H1 (cell line): ENCODE measurements at regions not wholly inside any gene's neighbourhood (a gene's known extent, or its start where the extent isn't known, plus 50 kb on each side); places are given as distances from the start of the nearest gene placed in this dataset.

ENCODE experiments used
- CTCF ChIA-PET: fragments of 300-600 bp; sonication (Branson Sonifier 250); formaldehyde crosslinking; loops from one replicate; lab custom pipeline; 2021; ENCODE audit not compliant: partially characterized antibody; lab: Charles Lee
- POLR2A ChIA-PET: fragments of 300-600 bp; sonication (Branson Sonifier 250); formaldehyde crosslinking; loops from one replicate; lab custom pipeline; 2021; ENCODE audit warnings: inconsistent platforms; ENCODE audit not compliant: partially characterized antibody; lab: Charles Lee
- DNase-seq, 2 experiments: peaks; one replicate each; pipeline versions ENCODE4 v3.0.0 to v3.0.0-alpha.2; 2010 to 2022; ENCODE audit warnings: low spot score in 2 of 2, low read depth in 1 of 2, mixed read lengths in 1 of 2
- FAIRE-seq: peaks from 2 replicates; lab custom pipeline; 2011; peaks lifted over from hg19 to GRCh38; lab: Jason Lieb, UNC
- H2AFZ ChIP-seq: 2 replicates; pipeline ENCODE4 v1.8.1; 2012; ENCODE audit warnings: low read length, inconsistent platforms
- H2AK5ac ChIP-seq: 2 replicates; pipeline ENCODE4 v1.6.1; 2013; ENCODE audit warnings: low read depth, low read length
- H2BK120ac ChIP-seq: replicated peaks from 2 replicates; pipeline ENCODE3; 2013; ENCODE audit warnings: low read depth, low read length, inconsistent platforms
- H2BK12ac ChIP-seq: 2 replicates; pipeline ENCODE4 v1.6.1; 2013; ENCODE audit warnings: low read depth, low read length
- H2BK15ac ChIP-seq: 2 replicates; pipeline ENCODE4 v1.6.1; 2013; ENCODE audit warnings: low read length
- H2BK20ac ChIP-seq: 2 replicates; pipeline ENCODE4 v1.6.1; 2013; ENCODE audit warnings: low read length
- H2BK5ac ChIP-seq: 2 replicates; pipeline ENCODE4 v1.6.1; 2013; ENCODE audit warnings: low read depth, low read length
- H3K14ac ChIP-seq: 2 replicates; pipeline ENCODE4 v1.6.1; 2013; ENCODE audit warnings: inconsistent platforms; ENCODE audit not compliant: insufficient read length
- H3K18ac ChIP-seq: 2 replicates; pipeline ENCODE4 v1.6.1; 2013; ENCODE audit warnings: low read length; ENCODE audit errors: extremely low read depth
- H3K23ac ChIP-seq: 2 replicates; pipeline ENCODE4 v1.6.1; 2013; ENCODE audit warnings: inconsistent platforms; ENCODE audit not compliant: insufficient read length
- H3K23me2 ChIP-seq: 2 replicates; pipeline ENCODE4 v1.6.1; 2013; ENCODE audit warnings: low read depth, low read length
- H3K27ac ChIP-seq: 2 replicates; pipeline ENCODE4 v1.6.1; 2011; ENCODE audit warnings: low read depth, low read length, inconsistent platforms
- H3K27me3 ChIP-seq, 4 experiments: replicated peaks in 1 of 4; 1 replicate in 1 of 4; 2 replicates in 3 of 4; pipeline versions ENCODE4 v1.6.1 to v1.8.1; 2011 to 2013; ENCODE audit warnings: low read length in 3 of 4, mild to moderate bottlenecking in 3 of 4, inconsistent platforms in 2 of 4, mixed read lengths in 2 of 4, moderate library complexity in 1 of 4; ENCODE audit not compliant: control insufficient read depth in 3 of 4, insufficient read depth in 3 of 4; ENCODE audit errors: extremely low read depth in 1 of 4
- H3K36me3 ChIP-seq, 4 experiments: 2 replicates each; pipeline versions ENCODE4 v1.6.1 to v1.8.1; 2011 to 2013; ENCODE audit warnings: mild to moderate bottlenecking in 4 of 4, low read length in 3 of 4, moderate library complexity in 2 of 4, control low read depth in 1 of 4, inconsistent platforms in 1 of 4; ENCODE audit not compliant: insufficient read depth in 4 of 4, control insufficient read depth in 2 of 4
- H3K4ac ChIP-seq: replicated peaks from 2 replicates; pipeline ENCODE3; 2013; ENCODE audit warnings: low read length, low read depth, mixed read lengths, inconsistent platforms; ENCODE audit not compliant: insufficient read length
- H3K4me1 ChIP-seq, 4 experiments: replicated peaks in 1 of 4; 1 replicate in 1 of 4; 2 replicates in 3 of 4; pipeline versions ENCODE4 v1.6.1 to v1.8.1; 2011 to 2013; ENCODE audit warnings: low read length in 3 of 4, inconsistent platforms in 2 of 4, mixed read lengths in 1 of 4; ENCODE audit not compliant: insufficient read depth in 4 of 4, control insufficient read depth in 3 of 4
- H3K4me2 ChIP-seq, 2 experiments: 2 replicates each; pipeline versions ENCODE4 v1.6.1 to v1.8.1; 2011 to 2013; ENCODE audit warnings: low read depth in 2 of 2, low read length in 2 of 2, control low read depth in 1 of 2, inconsistent platforms in 1 of 2, mild to moderate bottlenecking in 1 of 2; ENCODE audit not compliant: insufficient read depth in 1 of 2
- H3K4me3 ChIP-seq, 4 experiments: fragments of 200-600, 300-600 bp in 1 of 4; sonication (generic), shearing (Covaris generic), sonication (Bioruptor Twin) in 1 of 4; 2 replicates each; pipeline versions ENCODE4 v1.5.1 to v1.8.1; 2011 to 2016; ENCODE audit warnings: low read length in 4 of 4, low read depth in 3 of 4, control low read depth in 2 of 4, inconsistent platforms in 2 of 4, mild to moderate bottlenecking in 2 of 4, mixed read lengths in 1 of 4, moderate library complexity in 1 of 4; ENCODE audit not compliant: insufficient read depth in 2 of 4; ENCODE audit errors: extremely low read depth in 1 of 4
- H3K56ac ChIP-seq: replicated peaks from 2 replicates; pipeline ENCODE3; 2013; ENCODE audit warnings: low read depth, mild to moderate bottlenecking, mixed read lengths, low read length, inconsistent platforms; ENCODE audit not compliant: insufficient read length
- H3K79me1 ChIP-seq: 2 replicates; pipeline ENCODE4 v1.6.1; 2013; ENCODE audit warnings: low read depth, low read length, control low read depth
- H3K79me2 ChIP-seq, 2 experiments: 2 replicates each; pipeline versions ENCODE4 v1.6.1 to v1.8.1; 2012 to 2013; ENCODE audit warnings: low read length in 2 of 2, mild to moderate bottlenecking in 2 of 2, inconsistent platforms in 1 of 2; ENCODE audit not compliant: insufficient read depth in 2 of 2, control insufficient read depth in 1 of 2
- H3K9ac ChIP-seq, 4 experiments: replicated peaks in 1 of 4; 1 replicate in 1 of 4; 2 replicates in 3 of 4; pipeline versions ENCODE4 v1.6.1 to v1.8.1; 2011 to 2013; ENCODE audit warnings: low read depth in 3 of 4, low read length in 3 of 4, control low read depth in 2 of 4, mild to moderate bottlenecking in 2 of 4, moderate library complexity in 2 of 4, inconsistent platforms in 1 of 4; ENCODE audit errors: extremely low read depth in 1 of 4
- H3K9me3 ChIP-seq, 2 experiments: 2 replicates each; pipeline versions ENCODE4 v1.6.1 to v1.8.1; 2012 to 2013; ENCODE audit warnings: mild to moderate bottlenecking in 2 of 2, moderate library complexity in 2 of 2, control low read depth in 1 of 2, inconsistent platforms in 1 of 2, low read depth in 1 of 2, low read length in 1 of 2, mixed read lengths in 1 of 2; ENCODE audit not compliant: insufficient read depth in 2 of 2
- H4K20me1 ChIP-seq, 2 experiments: replicated peaks in 1 of 2; 2 replicates each; pipeline versions ENCODE3 to v1.8.1; 2011 to 2013; ENCODE audit warnings: inconsistent platforms in 2 of 2, low read length in 2 of 2, mild to moderate bottlenecking in 1 of 2; ENCODE audit not compliant: insufficient read depth in 2 of 2, control insufficient read depth in 1 of 2
- H4K5ac ChIP-seq: 2 replicates; pipeline ENCODE4 v1.6.1; 2013; ENCODE audit warnings: low read length, low read depth, mixed read lengths, inconsistent platforms; ENCODE audit not compliant: insufficient read length
- H4K8ac ChIP-seq: 2 replicates; pipeline ENCODE4 v1.8.0; 2013; ENCODE audit warnings: mild to moderate bottlenecking, moderate library complexity, low read length, inconsistent platforms; ENCODE audit not compliant: insufficient read depth; ENCODE audit errors: extremely low read depth
- H4K91ac ChIP-seq: replicated peaks from 2 replicates; pipeline ENCODE3; 2013; ENCODE audit warnings: low read length, mixed read lengths, inconsistent platforms; ENCODE audit not compliant: insufficient read length
- CEBPB ChIP-seq: IDR thresholded peaks from 2 replicates; pipeline ENCODE4 v1.6.1; 2012; ENCODE audit warnings: low read depth, low read length
- CTCF ChIP-seq, 3 experiments: IDR thresholded peaks; 1 replicate in 2 of 3; 2 replicates in 1 of 3; pipeline versions ENCODE4 v1.5.1 to v1.6.1; 2011; ENCODE audit warnings: low read length in 3 of 3, mild to moderate bottlenecking in 3 of 3, inconsistent platforms in 2 of 3, low read depth in 1 of 3, moderate library complexity in 1 of 3; ENCODE audit not compliant: insufficient read depth in 1 of 3; ENCODE audit errors: control extremely low read depth in 1 of 3
- EGR1 ChIP-seq: IDR thresholded peaks from 2 replicates; pipeline ENCODE4 v1.6.1; 2011; ENCODE audit warnings: low read depth, low read length, borderline replicate concordance
- RAD21 ChIP-seq, 2 experiments: IDR thresholded peaks in 1 of 2; conservative IDR thresholded peaks in 1 of 2; 2 replicates each; pipeline ENCODE4 v1.6.1; 2011; ENCODE audit warnings: low read depth in 2 of 2, low read length in 2 of 2, improper control_type of control experiment in 1 of 2, inconsistent platforms in 1 of 2, mild to moderate bottlenecking in 1 of 2, moderate library complexity in 1 of 2
- RFX5 ChIP-seq: IDR thresholded peaks from 2 replicates; pipeline ENCODE4 v1.6.1; 2011; ENCODE audit warnings: low read depth, low read length, improper control_type of control experiment, borderline replicate concordance
- RNF2 ChIP-seq: fragments of 200-900, 300-1000 bp; sonication (generic); IDR thresholded peaks from 2 replicates; pipeline ENCODE4 v1.7.1; 2016; ENCODE audit warnings: borderline replicate concordance, low read depth, mild to moderate bottlenecking, antibody characterized with exemption, low read length; ENCODE audit not compliant: poor library complexity, severe bottlenecking; ENCODE audit errors: missing control alignments
- RXRA ChIP-seq: IDR thresholded peaks from 2 replicates; pipeline ENCODE4 v1.6.1; 2011; ENCODE audit warnings: low read depth, mild to moderate bottlenecking, low read length, moderate library complexity; ENCODE audit not compliant: insufficient read depth
- SAP30 ChIP-seq: fragments of 300-600 bp; sonication (generic); IDR thresholded peaks from 2 replicates; pipeline ENCODE4 v1.7.1; 2012; ENCODE audit warnings: low read length, moderate library complexity, mild to moderate bottlenecking, inconsistent platforms; ENCODE audit not compliant: insufficient read depth, insufficient replicate concordance
- SP1 ChIP-seq: IDR thresholded peaks from 2 replicates; pipeline ENCODE4 v1.6.1; 2011; ENCODE audit warnings: low read depth, low read length
- SP4 ChIP-seq: IDR thresholded peaks from 2 replicates; pipeline ENCODE4 v1.6.1; 2012; ENCODE audit warnings: low read length, inconsistent platforms
- YY1 ChIP-seq: IDR thresholded peaks from 2 replicates; pipeline ENCODE4 v1.6.1; 2011; ENCODE audit warnings: low read depth, mild to moderate bottlenecking, low read length
- WGBS, 2 experiments: shearing (Covaris generic) in 1 of 2; methylation state at CpG; one replicate each; pipeline versions ENCODE4 v1.1.6 to v1.1.7; 2013 to 2015; ENCODE audit warnings: low lambda C conversion rate in 2 of 2, mixed read lengths in 2 of 2, inconsistent platforms in 1 of 2, low coverage in 1 of 2, missing lambda C conversion rate in 1 of 2; ENCODE audit not compliant: insufficient replicate concordance in 2 of 2, insufficient coverage in 1 of 2, insufficient read length in 1 of 2; ENCODE audit errors: extremely low coverage in 1 of 2, missing lambda C conversion rate in 1 of 2; 5-methylcytosine and 5-hydroxymethylcytosine counted together

DNA sequence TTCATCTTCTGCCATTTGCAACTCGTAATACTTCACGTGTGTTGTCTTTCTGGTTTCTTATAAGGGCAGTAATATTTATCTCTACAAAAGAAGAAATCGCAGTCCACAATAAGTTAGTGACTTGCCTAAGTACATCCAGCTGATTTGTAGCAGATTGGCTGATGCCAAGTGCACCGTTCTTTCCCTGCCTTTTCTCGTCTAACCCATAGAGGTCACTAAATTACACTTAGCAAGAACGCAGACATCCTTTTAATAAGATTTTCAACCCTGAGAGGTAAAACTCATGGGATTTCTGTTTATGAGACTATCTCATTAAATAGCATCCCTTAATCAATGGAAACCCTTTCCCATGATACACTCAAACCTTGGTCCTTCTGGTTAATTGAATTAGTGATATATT lies 408.6 kb upstream of the ACTRT1 start:
- no peaks in the 10 kb centered on the region for H4K20me1 ChIP-seq
- no peak overlapping the region for H3K18ac ChIP-seq
- no peak overlapping the region for H4K8ac ChIP-seq
- H4K91ac ChIP-seq = no peak overlapping the region
- no peak overlapping the region for H2AFZ ChIP-seq
- no peak overlapping the region for H3K4me3 ChIP-seq
- no peak overlapping the region for H3K4me2 ChIP-seq
- no peak overlapping the region for H2BK20ac ChIP-seq
- H2BK120ac ChIP-seq = no peak overlapping the region
- no peak for DNase-seq
- no peaks in the 10 kb centered on the region for H3K4me1 ChIP-seq
- no peak overlapping the region for H2BK5ac ChIP-seq
- H3K79me2 ChIP-seq = no peaks in the 10 kb centered on the region
- H3K27ac ChIP-seq = no peak overlapping the region
- H3K36me3 ChIP-seq = no peaks in the 10 kb centered on the region
- H2AK5ac ChIP-seq = no peak overlapping the region
- ChIA-PET CTCF (interaction anchor here (0.8 to 1.1 kb wide), 3 partner anchors 9 to 159 kb away, joined by 3 to 6 read pairs (median 5); no protein-coding TSS in a partner anchor), POLR2A (no interaction called here)
- WGBS, 2 experiments = 56% methylated on average over 6 of the region's 6 CpGs; no CpG with 5 or more reads in 1 of the 2 experiments
- H3K9ac ChIP-seq = no peak overlapping the region
- peak; percentile 68 for FAIRE-seq
- H3K79me1 ChIP-seq = no peaks in the 10 kb centered on the region
- no peak overlapping the region for H3K23ac ChIP-seq
- H3K23me2 ChIP-seq = no peaks in the 10 kb centered on the region
- H3K14ac ChIP-seq = no peak overlapping the region
- H3K27me3 ChIP-seq = no peaks in the 10 kb centered on the region
- no peaks in the 10 kb centered on the region for H3K9me3 ChIP-seq
- no peak overlapping the region for H3K4ac ChIP-seq
- H2BK15ac ChIP-seq = no peak overlapping the region
- no peak overlapping the region for H2BK12ac ChIP-seq
- no peak overlapping the region for H3K56ac ChIP-seq
- H4K5ac ChIP-seq = no peak overlapping the region
- TF ChIP-seq SP4 (no peak), CTCF (IDR thresholded peaks at IDR 0.05; ENCODE audit: control extremely low read depth in 1 of 3, insufficient read depth in 1 of 3, low read depth in 1 of 3, low read length in 3 of 3) (peak in 1 of 3 experiments; percentile 40; a peak in 1 of 4 replicates), SAP30 (no peak), EGR1 (no peak), CEBPB (no peak), YY1 (no peak), RNF2 (no peak), RXRA (no peak), SP1 (no peak), RFX5 (no peak), RAD21 (IDR thresholded peaks at IDR 0.05 in 1 of 2, conservative IDR thresholded peaks at IDR 0.05 in 1 of 2; ENCODE audit: low read depth in 2 of 2, low read length in 2 of 2) (peak; percentile 23 to 44; a peak in 2 of 4 replicates)
